Vagina (tissue), 2 donors: ENCODE measurements at regions not wholly inside any gene's neighbourhood (a gene's known extent, or its start where the extent isn't known, plus 50 kb on each side); places are given as distances from the start of the nearest gene placed in this dataset.

Experiments used
- POLR2A ChIP-seq, 2 donors: fragments of 450-650 bp; IDR thresholded peaks; one replicate each; pipeline ENCODE4 v1.6.1; 2017; ENCODE audit warnings: antibody characterized with exemption in 2 of 2, mild to moderate bottlenecking in 2 of 2, moderate library complexity in 2 of 2
- POLR2AphosphoS5 ChIP-seq, 2 donors: sonication (generic); formaldehyde crosslinking; IDR thresholded peaks; one replicate each; pipeline ENCODE4 v1.9.0; 2017; ENCODE audit warnings: antibody characterized with exemption in 2 of 2, mild to moderate bottlenecking in 2 of 2, low read depth in 1 of 2; ENCODE audit not compliant: insufficient read depth in 1 of 2
- TF ChIP-seq, protein P1 (sequence below), 3 experiments: fragments of 450-650 bp in 2 of 3; fragments of 200-600 bp in 1 of 3; sonication (generic) in 1 of 3; IDR thresholded peaks; one replicate each; pipeline ENCODE4 v1.5.1; 2017 to 2019; ENCODE audit warnings: antibody characterized with exemption in 3 of 3, mild to moderate bottlenecking in 2 of 3, moderate library complexity in 2 of 3

DNA sequence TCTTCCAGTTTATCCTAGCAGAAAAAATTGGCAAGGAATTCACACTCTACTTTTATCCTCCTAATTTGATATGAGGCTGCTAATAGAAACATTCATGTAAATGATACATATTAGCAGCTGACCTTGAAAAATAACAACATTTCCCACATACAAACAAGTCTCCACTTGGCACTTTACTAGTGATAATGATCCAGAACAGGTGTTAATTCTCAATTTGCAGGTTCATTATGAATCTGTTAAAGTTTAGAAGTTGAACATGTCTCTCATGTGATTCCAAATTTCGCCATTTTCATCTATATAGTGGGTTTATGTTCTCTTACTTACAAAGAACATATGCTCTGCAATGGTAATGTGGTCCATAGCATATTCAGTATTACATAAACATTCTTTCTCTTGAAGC is 1396.8 kb upstream of the LRRTM3 start:
- TF ChIP-seq, protein P1, sequence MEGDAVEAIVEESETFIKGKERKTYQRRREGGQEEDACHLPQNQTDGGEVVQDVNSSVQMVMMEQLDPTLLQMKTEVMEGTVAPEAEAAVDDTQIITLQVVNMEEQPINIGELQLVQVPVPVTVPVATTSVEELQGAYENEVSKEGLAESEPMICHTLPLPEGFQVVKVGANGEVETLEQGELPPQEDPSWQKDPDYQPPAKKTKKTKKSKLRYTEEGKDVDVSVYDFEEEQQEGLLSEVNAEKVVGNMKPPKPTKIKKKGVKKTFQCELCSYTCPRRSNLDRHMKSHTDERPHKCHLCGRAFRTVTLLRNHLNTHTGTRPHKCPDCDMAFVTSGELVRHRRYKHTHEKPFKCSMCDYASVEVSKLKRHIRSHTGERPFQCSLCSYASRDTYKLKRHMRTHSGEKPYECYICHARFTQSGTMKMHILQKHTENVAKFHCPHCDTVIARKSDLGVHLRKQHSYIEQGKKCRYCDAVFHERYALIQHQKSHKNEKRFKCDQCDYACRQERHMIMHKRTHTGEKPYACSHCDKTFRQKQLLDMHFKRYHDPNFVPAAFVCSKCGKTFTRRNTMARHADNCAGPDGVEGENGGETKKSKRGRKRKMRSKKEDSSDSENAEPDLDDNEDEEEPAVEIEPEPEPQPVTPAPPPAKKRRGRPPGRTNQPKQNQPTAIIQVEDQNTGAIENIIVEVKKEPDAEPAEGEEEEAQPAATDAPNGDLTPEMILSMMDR (IDR thresholded peaks at IDR 0.05) = no peak
- TF ChIP-seq POLR2A (IDR thresholded peaks at IDR 0.05) (no peak), POLR2AphosphoS5 (IDR thresholded peaks at IDR 0.05; ENCODE audit: insufficient read depth in 1 of 2, low read depth in 1 of 2) (no peak)
